Heart right ventricle (tissue), 16 donors: ENCODE measurements at regions not wholly inside any gene's neighbourhood (a gene's known extent, or its start where the extent isn't known, plus 50 kb on each side); places are given as distances from the start of the nearest gene placed in this dataset.

Experiments used
- ATAC-seq, 8 donors: fragments of 200-7000 bp; cut with Tn5 transposase; one replicate each; pipeline ENCODE4 v1.9.1; 2020; ENCODE audit warnings: mild to moderate bottlenecking in 8 of 8, moderate library complexity in 8 of 8, moderate number of reproducible peaks in 1 of 8
- DNase-seq, 2 donors: peaks; one replicate each; pipeline ENCODE4 v3.0.0-alpha.2; 2020
- H3K27ac ChIP-seq, 10 donors: fragments of 200-600 bp; sonication (generic) in 2 of 10; one replicate each; pipeline versions ENCODE4 v1.5.0 to v1.8.0; 2020 to 2022; ENCODE audit warnings: mild to moderate bottlenecking in 3 of 10
- H3K27me3 ChIP-seq, 7 donors: fragments of 200-600 bp; one replicate each; pipeline ENCODE4 v1.8.0; 2021 to 2022; ENCODE audit warnings: mild to moderate bottlenecking in 2 of 7
- H3K36me3 ChIP-seq, 9 donors: fragments of 200-600 bp; sonication (generic) in 1 of 9; one replicate each; pipeline versions ENCODE4 v1.5.0 to v1.8.0; 2020 to 2022; ENCODE audit warnings: mild to moderate bottlenecking in 2 of 9
- H3K4me1 ChIP-seq, 9 donors: fragments of 200-600 bp; sonication (generic) in 1 of 9; one replicate each; pipeline versions ENCODE4 v1.5.0 to v1.8.0; 2020 to 2022; ENCODE audit warnings: mild to moderate bottlenecking in 4 of 9
- H3K4me3 ChIP-seq, 10 donors: fragments of 200-600 bp; sonication (generic) in 2 of 10; one replicate each; pipeline versions ENCODE4 v1.5.0 to v1.8.0; 2020 to 2022; ENCODE audit warnings: mild to moderate bottlenecking in 7 of 10, moderate library complexity in 2 of 10
- H3K9me3 ChIP-seq, 11 donors: fragments of 200-600 bp in 10 of 11; sonication (generic) in 2 of 11; one replicate each; pipeline versions ENCODE4 v1.5.0 to v1.8.0; 2013 to 2022; ENCODE audit warnings: mild to moderate bottlenecking in 2 of 11, control low read depth in 1 of 11, moderate library complexity in 1 of 11
- WGBS, 2 donors: extraction: QIAGEN DNeasy Blood & Tissue Kit; methylation state at CpG; one replicate each; pipeline ENCODE4 v1.1.7; 2013; ENCODE audit warnings: inconsistent platforms in 1 of 2; 5-methylcytosine and 5-hydroxymethylcytosine counted together
- intact Hi-C, 10 donors: fragments of 100-400 bp; cut with DNase I; formaldehyde crosslinking; loops; one replicate each; pipeline versions ENCODE4 v1.11.1 to v1.14.2; 2022
- TF ChIP-seq, protein P1 (sequence below), 9 donors: fragments of 200-600 bp; sonication (generic) in 2 of 9; IDR thresholded peaks; one replicate each; pipeline versions ENCODE4 v1.5.0 to v1.8.0; 2021 to 2022; ENCODE audit warnings: antibody characterized with exemption in 9 of 9, mild to moderate bottlenecking in 5 of 9, moderate library complexity in 1 of 9
- donor health status: Arrhythmogenic right ventricular cardiomyopathy.
- donor health status: ischemic (EF 13 %, LVEDD 7.1; RV severe dilation, severe dysfunction).
- donor health status: healthy with polysubstance abuse.
- donor health status: DM: no; HTN: yes; CAD: no.
- donor health status: DM: no; HTN: no; CAD: no.
- donor health status: ischemic (EF 25% LVEDD 6.9; RV normal size, moderate dysfunction).
- donor health status: ischemic (EF 25% LVEDD 5.7; RV mildly dilated, moderate dysfunction).
- donor health status: healthy.
- donor health status: DM: yes; HTN: yes; CAD: no.
- donor health status: Ischemic cardiomyopathy.
- donor health status: ischemic (EF 35%, LVEDD 5.7; RV mildly dilated, moderate dysfunction).
- donor health status: nonischemic (EF 11% LVEDD 7.7; RV severe dilation, severe dysfunction).
- donor health status: DM: yes; HTN: yes; CAD: no.
- donor health status: PGD.
- donor health status: ischemic (EF 29% LVEDD 5.4; RV normal size, mild dysfunction).
- donor health status: nonischemic (EF 23%, LVEDD 6.1; RV moderate dilation, normal function).

DNA sequence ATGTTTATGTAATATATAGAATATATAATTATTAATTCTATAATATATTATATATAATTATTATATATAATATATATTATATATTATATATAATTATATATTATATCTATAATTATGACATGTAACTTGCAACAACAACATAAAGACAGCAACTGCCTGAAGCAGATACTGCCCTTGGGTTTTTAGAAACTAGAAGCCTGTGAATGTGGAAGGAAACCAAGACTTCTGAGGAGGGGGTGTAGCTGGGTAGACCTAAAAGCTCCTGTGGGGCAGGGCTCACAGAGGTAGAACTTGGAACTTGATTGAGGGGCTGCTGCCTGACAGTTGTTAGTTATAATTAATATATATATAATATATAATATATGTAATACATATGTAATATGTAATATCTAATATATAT is 167.2 kb upstream of the SLIT2 start:
- Histone ChIP-seq H3K4me3 (no peak overlapping the region), H3K27me3 (no peaks in the 10 kb centered on the region), H3K36me3 (no peaks in the 10 kb centered on the region), H3K9me3 (peaks cover 0 to 3% (median 0%) of the 10 kb centered on the region in 11 donors), H3K4me1 (no peaks in the 10 kb centered on the region), H3K27ac (no peak overlapping the region)
- ATAC-seq: no peak
- intact Hi-C loops: no loop called here
- TF ChIP-seq, protein P1, sequence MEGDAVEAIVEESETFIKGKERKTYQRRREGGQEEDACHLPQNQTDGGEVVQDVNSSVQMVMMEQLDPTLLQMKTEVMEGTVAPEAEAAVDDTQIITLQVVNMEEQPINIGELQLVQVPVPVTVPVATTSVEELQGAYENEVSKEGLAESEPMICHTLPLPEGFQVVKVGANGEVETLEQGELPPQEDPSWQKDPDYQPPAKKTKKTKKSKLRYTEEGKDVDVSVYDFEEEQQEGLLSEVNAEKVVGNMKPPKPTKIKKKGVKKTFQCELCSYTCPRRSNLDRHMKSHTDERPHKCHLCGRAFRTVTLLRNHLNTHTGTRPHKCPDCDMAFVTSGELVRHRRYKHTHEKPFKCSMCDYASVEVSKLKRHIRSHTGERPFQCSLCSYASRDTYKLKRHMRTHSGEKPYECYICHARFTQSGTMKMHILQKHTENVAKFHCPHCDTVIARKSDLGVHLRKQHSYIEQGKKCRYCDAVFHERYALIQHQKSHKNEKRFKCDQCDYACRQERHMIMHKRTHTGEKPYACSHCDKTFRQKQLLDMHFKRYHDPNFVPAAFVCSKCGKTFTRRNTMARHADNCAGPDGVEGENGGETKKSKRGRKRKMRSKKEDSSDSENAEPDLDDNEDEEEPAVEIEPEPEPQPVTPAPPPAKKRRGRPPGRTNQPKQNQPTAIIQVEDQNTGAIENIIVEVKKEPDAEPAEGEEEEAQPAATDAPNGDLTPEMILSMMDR (IDR thresholded peaks at IDR 0.05): no peak
- no peak for DNase-seq

DNA sequence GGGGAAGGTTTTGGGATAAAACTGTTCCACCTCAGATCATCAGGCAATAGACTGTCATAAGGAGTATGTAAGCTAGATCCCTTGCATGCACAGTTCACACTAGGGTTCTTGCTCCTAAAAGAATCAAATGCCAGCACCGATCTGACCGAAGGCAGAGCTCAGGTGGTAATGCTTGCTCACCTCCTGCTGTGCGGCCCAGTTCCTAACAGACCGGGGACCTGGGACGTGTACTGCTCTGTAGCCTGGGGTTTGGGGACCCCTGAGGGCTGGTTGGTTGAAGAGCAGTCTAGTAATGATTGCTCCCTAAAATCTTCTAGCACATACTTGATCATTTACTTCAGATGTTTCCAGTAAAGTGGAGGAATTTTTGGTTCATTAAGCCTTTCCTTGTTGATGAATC is 173.1 kb upstream of the SLIT2 start:
- TF ChIP-seq, protein P1 (IDR thresholded peaks at IDR 0.05): no peak
- Histone ChIP-seq H3K9me3 (peaks cover 0 to 3% (median 0%) of the 10 kb centered on the region in 11 donors), H3K4me3 (no peak overlapping the region), H3K36me3 (no peaks in the 10 kb centered on the region), H3K27ac (no peak overlapping the region), H3K4me1 (no peaks in the 10 kb centered on the region), H3K27me3 (no peaks in the 10 kb centered on the region)
- intact Hi-C loops: no loop called here
- ATAC-seq: no peak
- no peak for DNase-seq
- 82 to 86% methylated on average over 5 of the region's 5 CpGs for WGBS, 2 donors

DNA sequence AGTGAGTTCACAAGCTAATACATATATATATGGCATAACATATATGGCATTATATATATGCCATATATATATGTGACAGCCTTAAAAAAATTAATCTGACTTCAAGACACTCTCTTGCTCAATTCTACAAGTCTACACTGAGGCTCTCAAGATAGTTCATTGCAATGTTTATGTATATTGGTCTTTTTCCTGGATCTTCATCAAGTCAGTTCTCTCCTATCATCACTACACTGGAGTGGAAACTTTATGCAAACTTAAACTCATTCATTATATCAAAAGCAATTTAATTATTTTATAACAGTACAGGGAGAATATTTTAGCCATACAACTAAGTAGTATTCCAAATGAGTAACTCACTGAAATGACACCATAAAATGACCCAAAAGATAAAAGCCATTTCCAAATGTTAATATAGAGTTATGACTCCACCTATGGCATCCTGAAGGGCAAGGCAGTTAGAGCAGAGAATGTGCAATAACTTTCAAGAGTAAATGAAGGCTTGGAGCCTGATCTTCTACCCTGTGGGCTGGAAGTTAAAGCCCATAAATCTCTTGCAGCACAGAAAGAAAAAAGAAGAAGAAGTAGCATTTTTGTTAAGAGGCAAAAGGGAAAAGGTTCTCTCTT is 176.3 kb upstream of the SLIT2 start:
- Histone ChIP-seq H3K36me3 (no peaks in the 10 kb centered on the region), H3K27me3 (no peaks in the 10 kb centered on the region), H3K9me3 (peaks cover 0 to 5% (median 0%) of the 10 kb centered on the region in 11 donors), H3K27ac (no peak overlapping the region), H3K4me1 (no peaks in the 10 kb centered on the region), H3K4me3 (no peak overlapping the region)
- DNase-seq: no peak
- TF ChIP-seq, protein P1 (IDR thresholded peaks at IDR 0.05): no peak
- ATAC-seq: no peak
- intact Hi-C loops: no loop called here

DNA sequence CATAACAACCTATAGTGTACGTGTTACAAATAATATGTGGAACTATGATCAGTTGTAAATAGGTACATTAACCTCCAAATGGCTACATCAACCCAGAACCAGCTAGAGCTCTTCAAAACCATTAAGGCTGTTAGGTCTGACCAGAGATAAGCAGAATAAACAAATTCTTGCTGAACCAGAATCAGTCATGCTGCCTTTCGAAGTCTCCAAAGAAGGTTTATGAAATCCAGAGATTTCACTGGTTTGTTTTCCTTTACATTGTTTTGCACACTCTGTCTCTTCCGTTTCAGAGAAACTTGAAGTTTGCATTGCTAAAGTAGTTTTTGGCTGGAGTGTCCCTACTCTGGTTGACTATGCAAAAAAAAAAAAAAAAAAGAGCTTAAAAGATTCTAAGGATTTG is 177.3 kb upstream of the SLIT2 start:
- H3K36me3 ChIP-seq: no peaks in the 10 kb centered on the region
- WGBS, 2 donors: 59 to 63% methylated on average over 3 of the region's 3 CpGs
- ATAC-seq: no peak
- DNase-seq: no peak
- TF ChIP-seq, protein P1 (IDR thresholded peaks at IDR 0.05): no peak
- H3K9me3 ChIP-seq: peaks cover 0 to 5% (median 0%) of the 10 kb centered on the region in 11 donors
- H3K4me3 ChIP-seq: no peak overlapping the region
- no peak overlapping the region for H3K27ac ChIP-seq
- intact Hi-C loops: no loop called here
- H3K4me1 ChIP-seq: no peaks in the 10 kb centered on the region
- H3K27me3 ChIP-seq: no peaks in the 10 kb centered on the region
